DOHH2 (cell line): ENCODE measurements at regions not wholly inside any gene's neighbourhood (a gene's known extent, or its start where the extent isn't known, plus 50 kb on each side); places are given as distances from the start of the nearest gene placed in this dataset.

Source experiments
- H3F3A ChIP-seq: fragments of 200-600 bp; sonication (generic), shearing (Covaris generic); 2 replicates; pipeline ENCODE4 v1.6.0; 2016; ENCODE audit warnings: antibody characterized with exemption, mild to moderate bottlenecking; ENCODE audit not compliant: control insufficient read depth, insufficient read depth
- H3K27ac ChIP-seq: fragments of 200-600 bp; sonication (generic); 2 replicates; pipeline ENCODE4 v1.5.1; 2014; ENCODE audit warnings: low read depth, mild to moderate bottlenecking, low read length, moderate library complexity
- H3K27me3 ChIP-seq: fragments of 200-600 bp; sonication (generic); 2 replicates; pipeline ENCODE4 v1.6.1; 2014; ENCODE audit warnings: mild to moderate bottlenecking, low read length, mixed read lengths; ENCODE audit not compliant: control insufficient read depth
- H3K36me3 ChIP-seq: fragments of 200-600 bp; sonication (generic); 2 replicates; pipeline ENCODE4 v1.6.1; 2014; ENCODE audit warnings: mild to moderate bottlenecking, low read length, moderate library complexity, mixed read lengths; ENCODE audit not compliant: control insufficient read depth
- H3K4me1 ChIP-seq: fragments of 200-600 bp; sonication (generic); 2 replicates; pipeline ENCODE4 v1.6.1; 2014; ENCODE audit warnings: mild to moderate bottlenecking, low read length, mixed read lengths; ENCODE audit not compliant: control insufficient read depth
- H3K4me2 ChIP-seq: fragments of 200-600 bp; sonication (generic); 2 replicates; pipeline ENCODE4 v1.6.0; 2014; ENCODE audit warnings: mild to moderate bottlenecking, low read length, moderate library complexity
- H3K4me3 ChIP-seq: fragments of 200-600 bp; sonication (generic); 2 replicates; pipeline ENCODE4 v1.5.1; 2014; ENCODE audit warnings: mild to moderate bottlenecking, low read length, mixed read lengths
- H3K79me2 ChIP-seq: fragments of 200-600 bp; sonication (generic); 2 replicates; pipeline ENCODE4 v1.6.1; 2014; ENCODE audit warnings: mild to moderate bottlenecking, low read length, mixed read lengths; ENCODE audit not compliant: control insufficient read depth
- H3K9me2 ChIP-seq: fragments of 200-600 bp; sonication (generic); replicated peaks from 2 replicates; pipeline ENCODE4 v1.6.1; 2014; ENCODE audit warnings: mild to moderate bottlenecking, low read length, mixed read lengths; ENCODE audit not compliant: control insufficient read depth
- H3K9me3 ChIP-seq: fragments of 200-600 bp; sonication (generic); 2 replicates; pipeline ENCODE4 v1.6.1; 2014; ENCODE audit warnings: antibody characterized with exemption, low read length, mixed read lengths; ENCODE audit not compliant: control insufficient read depth, insufficient read depth
- H4K20me1 ChIP-seq: fragments of 200-600 bp; sonication (generic); 2 replicates; pipeline ENCODE4 v1.6.0; 2014; ENCODE audit warnings: low read depth, mild to moderate bottlenecking, antibody characterized with exemption, low read length, moderate library complexity; ENCODE audit not compliant: control insufficient read depth, insufficient read depth
- CTCF ChIP-seq: fragments of 200-600 bp; sonication (generic); IDR thresholded peaks from one replicate; pipeline ENCODE4 v1.5.1; 2014; ENCODE audit warnings: antibody characterized with exemption, mild to moderate bottlenecking, low read depth, low read length; ENCODE audit not compliant: poor library complexity, severe bottlenecking
- EZH2phosphoT487 ChIP-seq: fragments of 200-600 bp; sonication (generic); IDR thresholded peaks from 2 replicates; pipeline ENCODE4 v1.6.1; 2017; ENCODE audit warnings: borderline replicate concordance, mild to moderate bottlenecking, antibody characterized with exemption, low read length, moderate library complexity, mixed read lengths

GRCh38 chr21:23308741-23309140, 2298.5 kb downstream of the MRPL39 start:
- no peak overlapping the region for H3K4me2 ChIP-seq
- no peaks in the 10 kb centered on the region for H3K27me3 ChIP-seq
- H3K27ac ChIP-seq = no peak overlapping the region
- no peaks in the 10 kb centered on the region for H3K4me1 ChIP-seq
- H3K36me3 ChIP-seq = no peaks in the 10 kb centered on the region
- H3F3A ChIP-seq = no peaks in the 10 kb centered on the region
- no peaks in the 10 kb centered on the region for H4K20me1 ChIP-seq
- TF ChIP-seq EZH2phosphoT487 (no peak), CTCF (no peak)
- no peaks in the 10 kb centered on the region for H3K9me3 ChIP-seq
- no peaks in the 10 kb centered on the region for H3K79me2 ChIP-seq
- no peaks in the 10 kb centered on the region for H3K9me2 ChIP-seq
- H3K4me3 ChIP-seq = no peak overlapping the region

- no peaks in the 10 kb centered on the region for H3K27me3 ChIP-seq
- no peak overlapping the region for H3K4me3 ChIP-seq
- no peak for TF ChIP-seq EZH2phosphoT487
- no peaks in the 10 kb centered on the region for H3F3A ChIP-seq
- H3K79me2 ChIP-seq = no peaks in the 10 kb centered on the region
- H3K4me1 ChIP-seq = no peaks in the 10 kb centered on the region
- no peak overlapping the region for H3K27ac ChIP-seq
- no peaks in the 10 kb centered on the region for H3K36me3 ChIP-seq
- no peaks in the 10 kb centered on the region; the same call in 1 of the 2 replicates for H3K9me3 ChIP-seq
- no peaks in the 10 kb centered on the region for H4K20me1 ChIP-seq
- no peak overlapping the region for H3K4me2 ChIP-seq
- no peaks in the 10 kb centered on the region for H3K9me2 ChIP-seq
Measured at GRCh38 chr21:23307065-23307464, 2300.2 kb downstream of the MRPL39 start.

- H4K20me1 ChIP-seq = no peaks in the 10 kb centered on the region
- TF ChIP-seq EZH2phosphoT487 (no peak), CTCF (no peak)
Measured at GRCh38 chr21:23292292-23292691, 2294.1 kb downstream of the NCAM2 start.

GRCh38 chr21:23281917-23282316, 2283.7 kb downstream of the NCAM2 start:
- no peak for TF ChIP-seq CTCF
- no peak for TF ChIP-seq EZH2phosphoT487
- H3K27ac ChIP-seq = no peak overlapping the region
- no peaks in the 10 kb centered on the region for H3K4me1 ChIP-seq
- no peak overlapping the region for H3K4me2 ChIP-seq
- H3K27me3 ChIP-seq = no peaks in the 10 kb centered on the region
- no peaks in the 10 kb centered on the region for H3K36me3 ChIP-seq
- no peaks in the 10 kb centered on the region; the same call in 1 of the 2 replicates for H3K9me3 ChIP-seq
- H3K9me2 ChIP-seq = no peaks in the 10 kb centered on the region
- no peaks in the 10 kb centered on the region for H3F3A ChIP-seq
- no peaks in the 10 kb centered on the region for H4K20me1 ChIP-seq
- H3K79me2 ChIP-seq = no peaks in the 10 kb centered on the region
- no peak overlapping the region for H3K4me3 ChIP-seq

More at GRCh38 chr21:23292292-23292691, 2294.1 kb downstream of the NCAM2 start:
- Histone ChIP-seq H3K36me3 (no peaks in the 10 kb centered on the region), H3K4me1 (no peaks in the 10 kb centered on the region), H3K9me3 (no peaks in the 10 kb centered on the region; the same call in 1 of the 2 replicates), H3K4me2 (no peak overlapping the region), H3K27me3 (no peaks in the 10 kb centered on the region), H3K79me2 (no peaks in the 10 kb centered on the region), H3K4me3 (no peak overlapping the region), H3F3A (no peaks in the 10 kb centered on the region), H3K27ac (no peak overlapping the region), H3K9me2 (no peaks in the 10 kb centered on the region)
